GM19238 (cell line): ENCODE measurements at regions not wholly inside any gene's neighbourhood (a gene's known extent, or its start where the extent isn't known, plus 50 kb on each side); places are given as distances from the start of the nearest gene placed in this dataset.

ENCODE experiments used
- DNase-seq: peaks from one replicate; pipeline ENCODE4 v3.0.0; 2011; ENCODE audit warnings: low spot score; ENCODE audit not compliant: insufficient read length

GRCh38 chr21:24276204-24276603 lies 1331.1 kb downstream of the MRPL39 start:
- no peak for DNase-seq

DNA sequence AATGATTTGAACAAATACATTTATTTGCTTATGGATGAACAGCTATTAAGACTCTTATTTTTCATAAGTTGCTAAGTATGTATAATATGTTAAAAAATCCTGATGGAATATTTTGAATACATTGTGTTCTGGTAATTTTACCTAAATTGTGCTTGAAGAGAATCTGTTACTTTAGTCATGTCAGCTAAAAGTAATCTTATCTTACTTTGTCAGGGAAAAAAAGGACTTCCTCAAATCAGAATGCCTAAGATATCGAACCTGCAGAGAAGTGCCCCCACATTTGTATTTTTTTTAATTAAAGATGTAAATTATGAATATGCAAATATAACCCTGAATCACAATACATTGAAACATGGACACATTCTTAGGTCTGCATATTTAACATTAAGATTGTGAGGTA lies 1331.7 kb downstream of the MRPL39 start:
- no peak for DNase-seq

GRCh38 chr21:24272521-24272938 lies 1334.8 kb downstream of the MRPL39 start:
- DNase-seq: no peak

DNA sequence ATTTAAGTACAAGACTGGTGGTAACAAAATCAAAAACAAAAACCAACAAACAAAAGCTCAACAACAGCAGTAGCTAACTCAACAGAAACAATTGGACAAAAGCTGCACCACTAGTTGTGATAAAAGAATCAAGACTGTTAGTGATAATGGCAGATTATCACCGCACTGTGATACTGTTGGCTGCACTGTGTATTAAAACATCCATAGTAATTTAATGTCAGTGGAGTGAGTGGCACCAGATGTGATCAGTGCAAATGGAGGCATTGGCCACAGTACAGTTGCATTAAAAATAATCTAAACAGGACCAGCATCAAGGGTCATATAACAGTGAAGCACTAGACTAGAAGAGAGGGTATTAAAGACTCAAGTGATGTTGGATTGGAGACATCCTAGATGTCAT lies 1341.3 kb downstream of the MRPL39 start:
- no peak for DNase-seq

- no peak for DNase-seq
Measured at GRCh38 chr21:24260751-24261150, 1346.5 kb downstream of the MRPL39 start.

DNA sequence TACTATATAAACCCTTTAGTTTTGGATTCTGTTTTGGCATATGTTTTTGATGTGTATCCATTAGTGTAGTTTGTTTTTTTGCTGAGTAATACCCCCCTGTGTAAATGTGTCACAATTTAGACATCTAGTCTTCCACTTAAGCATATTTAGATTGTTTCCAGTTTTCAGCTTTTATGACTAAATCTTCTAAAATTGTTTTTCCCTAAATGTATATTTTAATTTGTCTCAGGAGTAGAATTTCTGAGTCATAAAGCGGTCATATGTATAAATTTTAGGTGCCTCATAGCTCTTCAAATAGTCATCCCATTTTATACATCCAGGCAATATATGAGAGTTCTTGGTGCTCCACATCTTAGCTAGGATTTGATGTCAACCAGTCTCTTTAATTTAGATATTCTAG lies 1348.0 kb downstream of the MRPL39 start:
- DNase-seq: no peak

- DNase-seq: no peak
Measured at GRCh38 chr21:24255591-24255990, 1351.7 kb downstream of the MRPL39 start.

DNA sequence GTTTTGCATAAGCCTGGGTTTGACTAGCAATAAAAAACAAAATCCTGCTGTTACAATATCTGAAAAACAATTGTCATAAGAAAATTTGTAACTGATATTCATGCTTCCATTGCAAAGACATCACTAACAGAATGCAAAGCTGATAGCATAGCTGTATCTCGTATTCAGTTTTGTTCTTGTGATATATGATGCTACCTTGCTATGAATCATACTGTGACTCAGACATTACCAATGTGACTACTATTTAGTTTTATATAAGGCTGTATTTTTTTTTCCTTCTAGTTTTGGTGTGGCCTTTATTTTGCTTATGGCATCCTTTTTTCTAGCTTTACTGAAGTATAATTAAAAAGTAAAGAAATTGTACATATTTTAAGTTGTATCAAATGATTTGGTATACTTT lies 1381.8 kb downstream of the MRPL39 start:
- DNase-seq: no peak

- no peak for DNase-seq
Measured at GRCh38 chr21:24224422-24224821, 1382.9 kb downstream of the MRPL39 start.

DNA sequence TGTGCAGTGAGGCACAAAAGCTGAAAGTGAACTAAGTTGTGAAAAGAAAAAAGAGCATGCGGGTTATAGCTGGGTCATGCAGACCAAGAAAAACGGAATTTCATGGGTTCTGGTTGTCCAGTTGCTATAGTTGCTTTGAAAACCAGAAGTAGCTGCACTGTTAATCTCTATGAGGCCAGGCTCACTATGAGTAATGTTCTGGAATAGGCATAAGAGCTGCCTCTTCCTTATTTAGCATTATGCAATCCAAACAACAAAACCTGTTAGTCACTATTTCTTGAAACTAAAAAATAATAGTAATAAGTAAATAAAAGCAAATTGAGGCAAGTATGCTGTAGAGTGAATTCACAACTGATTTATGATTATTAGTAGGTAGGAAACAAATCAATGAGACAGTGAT lies 1383.7 kb downstream of the MRPL39 start:
- no peak for DNase-seq

GRCh38 chr21:24222676-24223075 lies 1384.6 kb downstream of the MRPL39 start:
- DNase-seq: no peak

DNA sequence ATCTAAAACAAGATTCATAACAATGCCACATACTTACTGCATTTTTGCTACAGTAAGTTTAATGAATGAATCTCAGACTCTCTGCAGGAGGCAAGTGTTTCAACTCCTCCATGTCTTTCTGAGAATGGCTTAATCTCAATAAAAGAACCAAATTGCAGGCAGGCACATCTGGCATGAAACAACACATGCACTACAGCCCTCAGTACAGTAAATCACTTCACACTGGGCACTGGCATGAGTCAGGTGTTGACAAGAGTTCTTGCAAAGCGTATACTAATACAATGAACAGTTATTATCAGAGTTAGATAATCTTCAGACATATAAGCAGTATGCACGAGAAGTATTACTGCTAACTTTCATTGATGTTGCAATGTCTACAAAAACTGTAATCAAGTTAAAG lies 1386.8 kb downstream of the MRPL39 start:
- no peak for DNase-seq

- DNase-seq: no peak
Measured at GRCh38 chr21:24217151-24217550, 1390.1 kb downstream of the MRPL39 start.

DNA sequence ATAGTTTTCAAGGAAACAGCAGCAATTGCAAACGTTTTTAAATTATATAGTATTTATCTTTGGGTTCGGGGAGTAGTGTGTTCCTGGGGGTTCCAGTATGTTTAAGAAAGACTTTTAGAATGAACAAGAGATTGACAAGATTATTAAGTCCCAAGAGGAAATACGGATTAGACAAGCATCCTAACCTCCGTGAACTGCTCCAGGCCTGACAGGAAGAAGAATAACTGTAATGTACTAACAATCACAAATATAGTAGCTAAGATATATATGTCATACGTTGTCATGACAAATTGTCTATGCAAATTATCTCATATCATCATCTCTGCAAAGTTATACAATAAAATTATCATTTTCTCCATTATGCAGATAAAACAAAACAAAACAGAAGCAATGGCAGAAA lies 1397.2 kb downstream of the MRPL39 start:
- no peak for DNase-seq

GRCh38 chr21:24208562-24209260 lies 1398.6 kb downstream of the MRPL39 start:
- DNase-seq: no peak

- DNase-seq: no peak
Measured at GRCh38 chr21:24205319-24205718, 1402.0 kb downstream of the MRPL39 start.

DNA sequence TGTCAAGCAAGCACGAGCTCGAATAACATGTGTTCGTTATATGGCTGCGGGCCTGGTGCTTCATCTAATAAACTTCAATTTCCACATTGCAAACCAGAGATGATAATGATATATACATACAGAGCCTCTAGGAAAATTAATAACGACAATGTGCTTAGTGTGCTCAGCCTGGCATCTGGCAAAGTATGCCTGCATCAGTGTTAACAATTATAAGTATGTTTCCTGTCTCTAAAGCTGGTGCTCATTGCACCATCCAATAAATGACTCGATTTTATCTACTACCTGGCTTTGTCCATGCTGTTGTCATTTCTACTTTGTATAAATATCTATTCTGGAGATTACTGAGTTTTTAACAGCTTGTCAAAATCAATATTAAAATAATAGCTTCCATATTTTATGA lies 1402.6 kb downstream of the MRPL39 start:
- DNase-seq: no peak

- DNase-seq: no peak
Measured at GRCh38 chr21:24200052-24200451, 1407.2 kb downstream of the MRPL39 start.

DNA sequence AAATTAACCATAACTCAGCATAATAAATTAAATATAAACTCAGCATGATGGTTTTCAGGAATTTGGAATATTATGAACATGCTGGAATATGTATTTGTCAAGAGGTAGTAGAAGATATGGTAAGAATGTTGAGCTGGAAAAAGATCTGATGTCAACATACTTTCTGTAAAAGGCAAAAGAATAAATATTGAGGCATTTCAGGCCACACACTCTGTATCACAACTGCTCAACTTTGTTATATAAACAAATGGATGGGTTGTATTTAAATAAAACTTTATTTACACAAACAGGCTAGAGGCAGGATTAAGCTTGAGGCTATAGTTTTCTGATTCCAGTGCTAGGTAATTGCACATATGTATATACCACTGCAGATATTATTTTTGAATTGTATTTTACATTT lies 1409.4 kb downstream of the MRPL39 start:
- no peak for DNase-seq

DNA sequence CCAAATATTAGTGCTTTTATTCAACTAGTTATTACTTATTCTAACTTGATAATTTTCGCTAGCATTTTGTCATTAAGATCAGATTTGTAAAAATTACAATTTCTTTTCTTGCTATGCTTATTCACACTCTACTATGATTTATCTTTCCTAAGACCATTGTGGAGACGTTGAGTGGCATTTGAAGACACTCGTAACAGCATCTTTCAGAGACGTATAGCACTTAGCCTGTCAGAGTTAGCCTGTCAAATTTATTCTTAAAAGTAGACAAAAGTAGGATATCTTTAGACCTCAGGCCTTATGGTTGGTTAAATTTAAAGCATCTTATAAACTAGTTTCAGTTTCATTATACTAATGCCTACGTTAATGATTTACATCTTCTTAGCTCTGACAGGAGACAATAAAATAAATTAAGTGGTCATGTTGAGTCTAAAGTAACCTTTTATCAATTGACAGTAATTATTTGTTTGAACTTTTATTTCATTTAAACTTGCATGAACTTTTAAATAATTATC lies 1410.1 kb downstream of the MRPL39 start:
- no peak for DNase-seq

DNA sequence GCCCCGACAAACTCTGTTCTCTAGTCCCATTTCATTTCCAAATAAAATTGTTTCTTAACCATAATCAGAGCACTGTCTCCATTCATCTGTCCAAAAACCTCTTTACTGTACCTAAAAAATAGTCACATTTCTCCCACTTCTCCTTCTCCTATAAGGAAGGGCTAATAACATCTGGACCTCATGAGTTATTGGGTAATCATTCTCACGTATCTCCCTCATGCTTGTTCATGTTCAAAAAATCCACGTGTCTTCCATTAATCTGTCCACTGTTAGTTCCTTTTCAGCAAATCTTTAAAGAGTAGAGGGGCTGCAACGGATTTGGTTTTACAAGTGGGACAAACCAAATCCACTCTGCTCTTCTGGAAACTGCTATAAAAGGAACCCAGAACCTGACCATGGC lies 1418.8 kb downstream of the MRPL39 start:
- DNase-seq: no peak

GRCh38 chr21:24183077-24183476 lies 1424.2 kb downstream of the MRPL39 start:
- DNase-seq: no peak

- no peak for DNase-seq
Measured at GRCh38 chr21:24179110-24179509, 1428.2 kb downstream of the MRPL39 start.

GRCh38 chr21:24175106-24175505 lies 1432.2 kb downstream of the MRPL39 start:
- DNase-seq: no peak
